ENCODE measurements at regions not wholly inside any gene's neighbourhood (a gene's known extent, or its start where the extent isn't known, plus 50 kb on each side); places are given as distances from the start of the nearest gene placed in this dataset.

DNA sequence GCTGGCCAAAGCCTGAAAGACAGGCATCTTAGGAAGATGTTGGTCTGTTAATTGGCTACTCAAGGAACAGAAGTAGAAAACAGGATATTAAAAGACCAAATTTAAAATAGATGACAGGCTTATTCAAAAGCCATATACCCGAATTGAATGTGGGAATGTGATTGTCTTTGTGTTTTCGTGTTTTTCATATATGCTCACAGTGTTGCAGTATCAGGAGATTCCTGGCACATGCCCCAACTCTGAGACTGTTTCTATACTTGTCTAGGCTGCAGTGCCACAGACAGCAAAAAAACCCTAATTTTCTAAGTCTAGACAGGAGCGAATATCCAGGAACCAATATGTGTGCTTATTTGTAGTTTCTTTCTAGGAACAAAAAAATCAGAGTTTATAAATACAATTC, 57.4 kb upstream of the KRR1 start:
- DNase-seq (ENCODE audit: low spot score in 2 of 2) (no peak), ATAC-seq (no peak)
- no peaks in the 10 kb centered on the region for H3K36me3 Mint-ChIP-seq
- no peaks in the 10 kb centered on the region for H3K9me3 Mint-ChIP-seq
- H3K27ac Mint-ChIP-seq, result no peak overlapping the region

DNA sequence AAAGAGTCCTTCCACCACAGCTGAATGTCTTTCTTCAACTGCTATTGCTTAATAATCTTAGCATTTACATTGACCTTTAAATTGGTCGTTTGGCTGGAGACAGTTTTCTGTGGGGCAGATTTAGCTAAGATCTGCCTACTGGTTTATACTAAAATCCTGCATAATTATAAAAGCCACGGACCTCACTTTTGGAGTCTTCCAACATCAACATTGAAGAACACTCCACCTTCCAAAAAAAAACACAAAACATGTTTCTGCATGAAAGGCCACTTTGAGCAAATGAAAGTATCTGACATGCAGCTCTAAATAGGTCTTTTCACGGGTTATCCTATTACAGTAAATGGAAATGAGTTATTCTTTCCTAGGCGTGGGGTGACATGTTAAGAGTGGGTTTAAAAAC, 57.0 kb upstream of the KRR1 start:
- no peaks in the 10 kb centered on the region for H3K36me3 Mint-ChIP-seq
- no peaks in the 10 kb centered on the region for H3K9me3 Mint-ChIP-seq
- H3K27ac Mint-ChIP-seq, result no peak overlapping the region
- no peak for ATAC-seq
- DNase-seq (ENCODE audit: low spot score in 2 of 2), result no peak

DNA sequence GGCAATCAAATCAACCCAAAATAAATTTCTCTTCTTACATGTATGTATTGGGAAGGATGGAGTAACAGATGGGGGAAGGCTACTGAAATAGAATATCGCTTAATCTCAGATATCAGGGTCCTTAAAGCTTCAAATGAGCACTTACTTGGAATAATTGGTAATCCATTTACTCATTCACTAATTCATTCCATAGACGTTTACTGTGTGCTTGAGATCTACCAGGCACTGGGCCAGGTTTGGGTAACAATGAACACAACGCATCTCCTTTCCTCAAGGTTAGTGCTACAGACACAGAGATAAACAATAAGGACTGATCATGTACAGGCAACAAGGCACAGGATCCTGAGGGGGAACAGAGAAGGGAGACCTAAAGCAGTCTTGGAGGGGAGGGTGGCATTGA, 54.4 kb upstream of the KRR1 start:
- Mint-ChIP-seq H3K9me3 (no peaks in the 10 kb centered on the region), H3K36me3 (no peaks in the 10 kb centered on the region), H3K27ac (no peak overlapping the region)
- ATAC-seq (no peak), DNase-seq (ENCODE audit: low spot score in 2 of 2) (no peak)

DNA sequence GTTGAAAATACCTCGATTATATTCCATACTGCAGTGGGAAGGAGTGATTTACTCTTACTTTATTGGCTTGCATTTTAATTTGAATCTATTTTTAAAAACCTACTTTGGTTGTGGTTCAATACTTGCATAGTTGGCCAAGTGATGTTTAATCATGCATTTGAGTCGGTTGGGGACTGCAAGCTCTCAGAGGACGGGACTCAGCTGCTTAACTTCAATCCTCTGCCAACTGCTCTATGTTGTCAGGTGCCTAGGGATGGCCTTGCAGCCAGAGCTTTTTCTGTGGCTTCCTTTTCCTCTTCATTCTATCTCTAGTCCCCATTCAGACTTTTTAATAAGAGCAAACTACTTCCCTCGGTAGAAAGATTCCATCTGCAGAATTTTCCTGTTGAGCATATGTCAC, 53.4 kb upstream of the KRR1 start:
- no peak for DNase-seq (ENCODE audit: low spot score in 2 of 2)
- ATAC-seq, result no peak
- Mint-ChIP-seq H3K9me3 (no peaks in the 10 kb centered on the region), H3K27ac (no peak overlapping the region), H3K36me3 (no peaks in the 10 kb centered on the region)

DNA sequence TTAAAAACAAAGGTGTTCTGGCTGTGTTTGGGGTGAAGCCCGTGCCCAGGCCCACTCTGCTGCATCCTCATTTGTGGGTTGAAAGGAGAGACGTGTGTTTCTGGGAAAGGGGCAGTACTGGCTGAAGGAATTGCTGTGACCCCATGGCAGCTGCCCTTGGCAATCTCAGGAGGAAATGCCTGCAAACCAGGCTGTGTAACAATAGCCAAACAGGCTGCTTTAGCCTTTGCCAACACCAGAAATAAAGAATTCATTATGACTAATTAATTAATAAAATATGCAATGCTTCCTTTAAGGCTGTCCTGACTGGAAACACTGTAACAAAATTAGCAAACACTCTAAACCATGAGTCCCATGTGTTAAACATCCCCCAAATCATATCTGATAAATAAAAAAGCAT, 53.0 kb upstream of the KRR1 start:
- no peak for DNase-seq (ENCODE audit: low spot score in 2 of 2)
- H3K27ac Mint-ChIP-seq, result no peak overlapping the region
- no peaks in the 10 kb centered on the region for H3K9me3 Mint-ChIP-seq
- ATAC-seq, result no peak
- H3K36me3 Mint-ChIP-seq, result no peaks in the 10 kb centered on the region

DNA sequence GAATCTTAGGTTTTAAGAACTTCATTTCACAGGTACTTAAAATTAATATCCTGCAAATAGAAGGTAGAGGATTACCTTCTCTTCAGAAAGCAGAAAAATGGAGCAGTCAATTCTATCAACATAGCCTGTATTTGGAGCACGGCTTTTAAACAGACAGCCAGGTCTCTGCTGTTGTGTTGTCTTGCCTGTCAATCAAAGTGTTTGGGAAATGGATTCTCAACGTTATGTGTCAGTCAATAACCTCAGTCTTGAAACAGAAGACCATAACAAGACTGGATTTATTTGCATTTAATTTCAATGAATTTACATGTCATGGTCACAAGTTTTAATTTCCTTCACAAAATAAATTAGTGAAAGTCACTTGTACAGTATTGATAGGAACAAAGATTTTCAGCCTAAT, 51.9 kb upstream of the KRR1 start:
- no peak for DNase-seq (ENCODE audit: low spot score in 2 of 2)
- no peaks in the 10 kb centered on the region for H3K9me3 Mint-ChIP-seq
- H3K36me3 Mint-ChIP-seq, result no peaks in the 10 kb centered on the region
- ATAC-seq, result no peak
- no peak overlapping the region for H3K27ac Mint-ChIP-seq

DNA sequence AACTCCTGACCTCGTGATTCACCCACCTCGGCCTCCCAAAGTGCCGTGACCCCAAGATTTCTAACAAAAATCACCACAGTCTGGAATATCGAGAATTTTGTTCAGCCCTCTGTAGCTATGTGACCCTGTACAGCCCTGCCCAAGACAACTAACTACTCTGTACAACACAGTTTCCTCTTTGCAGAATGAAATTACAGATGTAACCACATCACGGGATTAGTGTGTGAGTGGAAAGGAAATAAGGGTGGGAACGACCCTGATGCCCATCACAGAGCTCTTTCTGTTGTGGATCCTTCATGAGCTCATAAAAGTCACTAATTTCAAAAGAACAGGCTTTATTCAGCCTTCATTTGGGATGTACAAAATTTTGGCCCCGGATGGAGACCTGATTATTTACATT, 50.5 kb upstream of the KRR1 start:
- H3K36me3 Mint-ChIP-seq, result no peaks in the 10 kb centered on the region
- no peak for ATAC-seq
- no peaks in the 10 kb centered on the region for H3K9me3 Mint-ChIP-seq
- H3K27ac Mint-ChIP-seq, result no peak overlapping the region
- DNase-seq (ENCODE audit: low spot score in 2 of 2), result no peak

Measured in activated naive CD4-positive, alpha-beta T cell treated with anti-CD3 and anti-CD28 coated beads, Interleukin-2, amount 50 U/mL, for 72 hours (primary cell).